ENCODE measurements at regions not wholly inside any gene's neighbourhood (a gene's known extent, or its start where the extent isn't known, plus 50 kb on each side); places are given as distances from the start of the nearest gene placed in this dataset.

DNA sequence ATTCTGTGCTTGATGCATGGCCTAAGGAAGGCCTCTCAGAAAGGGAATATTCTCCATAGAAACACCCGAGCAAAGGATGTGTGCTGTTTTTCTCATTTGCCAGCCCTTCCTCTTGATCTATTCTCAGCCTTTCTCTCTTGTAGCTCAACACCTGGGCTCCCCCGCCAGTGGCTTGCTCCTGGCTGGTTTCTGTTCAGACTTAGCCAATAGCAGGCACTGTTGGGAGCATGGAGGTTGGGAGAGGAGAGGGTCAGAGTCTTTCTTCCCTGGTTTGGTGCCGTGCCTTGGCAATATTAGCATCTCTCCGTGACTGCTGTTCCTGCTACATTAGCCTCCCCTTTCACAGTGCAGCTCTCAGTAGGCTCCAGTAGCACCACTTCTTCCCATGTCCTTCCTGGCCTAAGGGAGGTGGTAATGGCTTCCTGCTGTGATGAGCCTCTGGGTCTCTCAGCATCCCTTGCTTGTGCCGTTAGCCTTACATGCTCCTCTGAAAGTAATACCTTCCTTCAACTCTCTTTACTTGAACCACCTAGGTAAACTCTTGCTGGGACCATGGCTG lies 269.7 kb upstream of the GAS1 start:
- Histone ChIP-seq H3K9me3 (no peaks in the 10 kb centered on the region), H3K27me3 (replicated peaks; ENCODE audit: insufficient read depth) (no peaks in the 10 kb centered on the region), H3K36me3 (no peaks in the 10 kb centered on the region), H3K4me1 (ENCODE audit: control insufficient read depth in 1 of 2, low read depth in 2 of 2) (peaks cover 0 to 2% of the 10 kb centered on the region in 2 donors), H3K27ac (no peak overlapping the region), H3K4me3 (no peak overlapping the region)
- ATAC-seq (ENCODE audit: insufficient number of reproducible peaks, low FRiP score, low read depth), result no peak
- DNase-seq (ENCODE audit: low spot score), result no peak
- TF ChIP-seq, protein P1, sequence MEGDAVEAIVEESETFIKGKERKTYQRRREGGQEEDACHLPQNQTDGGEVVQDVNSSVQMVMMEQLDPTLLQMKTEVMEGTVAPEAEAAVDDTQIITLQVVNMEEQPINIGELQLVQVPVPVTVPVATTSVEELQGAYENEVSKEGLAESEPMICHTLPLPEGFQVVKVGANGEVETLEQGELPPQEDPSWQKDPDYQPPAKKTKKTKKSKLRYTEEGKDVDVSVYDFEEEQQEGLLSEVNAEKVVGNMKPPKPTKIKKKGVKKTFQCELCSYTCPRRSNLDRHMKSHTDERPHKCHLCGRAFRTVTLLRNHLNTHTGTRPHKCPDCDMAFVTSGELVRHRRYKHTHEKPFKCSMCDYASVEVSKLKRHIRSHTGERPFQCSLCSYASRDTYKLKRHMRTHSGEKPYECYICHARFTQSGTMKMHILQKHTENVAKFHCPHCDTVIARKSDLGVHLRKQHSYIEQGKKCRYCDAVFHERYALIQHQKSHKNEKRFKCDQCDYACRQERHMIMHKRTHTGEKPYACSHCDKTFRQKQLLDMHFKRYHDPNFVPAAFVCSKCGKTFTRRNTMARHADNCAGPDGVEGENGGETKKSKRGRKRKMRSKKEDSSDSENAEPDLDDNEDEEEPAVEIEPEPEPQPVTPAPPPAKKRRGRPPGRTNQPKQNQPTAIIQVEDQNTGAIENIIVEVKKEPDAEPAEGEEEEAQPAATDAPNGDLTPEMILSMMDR (IDR thresholded peaks at IDR 0.05), result no peak

DNA sequence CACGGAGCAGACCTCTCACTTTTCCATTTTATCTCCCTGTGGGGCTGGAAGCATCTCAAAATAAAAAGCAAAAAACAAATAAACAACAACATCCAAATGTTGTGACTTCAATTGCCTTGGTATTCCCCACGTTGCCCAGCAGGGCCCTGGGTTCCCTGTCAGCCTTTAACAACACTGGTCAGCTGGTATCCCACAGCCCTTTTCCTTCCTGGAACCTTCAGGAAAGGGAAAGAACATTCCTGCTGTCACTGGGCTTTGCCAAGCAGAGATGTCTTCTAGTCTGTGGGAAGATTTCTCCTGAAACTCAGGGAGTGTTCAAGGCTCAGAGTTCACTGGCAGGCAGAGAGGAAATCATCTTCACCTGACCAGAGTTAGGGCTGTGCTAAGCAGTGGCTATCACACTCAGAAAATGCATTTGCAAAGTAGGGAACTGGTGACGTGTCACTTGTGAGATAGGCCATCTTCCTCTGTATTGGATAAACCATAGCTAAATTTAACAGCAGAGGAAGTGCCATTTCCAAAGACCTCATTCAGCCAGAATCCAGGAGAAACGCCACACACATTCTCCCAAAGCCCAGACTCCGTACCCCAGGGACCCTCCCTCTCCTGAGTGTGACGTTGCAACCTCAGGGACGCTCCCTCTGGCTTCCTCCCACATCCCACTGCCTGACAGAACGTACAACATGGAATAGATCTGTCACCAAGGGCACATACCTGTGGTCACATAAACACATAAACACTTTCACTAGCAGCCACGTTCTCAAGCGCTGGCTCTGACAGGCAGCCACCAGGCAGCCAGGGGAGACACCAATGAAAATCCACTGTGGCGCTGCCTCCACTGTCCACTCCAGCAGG lies 274.0 kb upstream of the DAPK1 start:
- Histone ChIP-seq H3K36me3 (no peaks in the 10 kb centered on the region), H3K4me3 (no peak overlapping the region), H3K9me3 (no peaks in the 10 kb centered on the region), H3K27me3 (replicated peaks; ENCODE audit: insufficient read depth) (no peaks in the 10 kb centered on the region), H3K27ac (no peak overlapping the region), H3K4me1 (ENCODE audit: control insufficient read depth in 1 of 2, low read depth in 2 of 2) (peaks cover 7 to 20% of the 10 kb centered on the region in 2 donors)
- ATAC-seq (ENCODE audit: insufficient number of reproducible peaks, low FRiP score, low read depth) (no peak), DNase-seq (ENCODE audit: low spot score) (no peak)
- TF ChIP-seq, protein P1 (IDR thresholded peaks at IDR 0.05), result no peak

GRCh38 chr9:87226896-87227295 lies 270.8 kb upstream of the DAPK1 start:
- Histone ChIP-seq H3K4me1 (ENCODE audit: control insufficient read depth in 1 of 2, low read depth in 2 of 2) (peaks cover 7 to 27% of the 10 kb centered on the region in 2 donors), H3K9me3 (no peaks in the 10 kb centered on the region)
- TF ChIP-seq, protein P1 (IDR thresholded peaks at IDR 0.05), result no peak

DNA sequence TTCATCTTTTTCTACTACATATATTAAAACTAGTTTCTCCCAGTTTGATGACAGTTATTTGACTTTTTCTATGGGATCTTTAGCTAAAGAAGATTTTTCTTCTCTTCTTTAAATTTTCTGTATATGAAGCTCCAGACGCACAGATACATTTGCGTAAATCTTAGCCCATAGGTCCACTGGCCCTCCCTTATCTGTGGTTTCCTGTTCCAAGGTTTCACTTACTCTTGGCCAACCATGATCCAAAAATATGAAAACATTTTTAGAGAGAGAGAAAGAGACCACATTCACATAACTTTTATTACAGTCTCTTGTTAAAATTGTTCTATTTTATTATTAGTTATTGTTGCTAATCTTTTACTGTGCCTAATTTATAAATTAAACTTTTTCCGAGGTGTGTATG lies 270.2 kb upstream of the DAPK1 start:
- H3K4me3 ChIP-seq, result no peak overlapping the region
- no peak overlapping the region for H3K27ac ChIP-seq
- H3K4me1 ChIP-seq (ENCODE audit: control insufficient read depth in 1 of 2, low read depth in 2 of 2), result peaks cover 7 to 27% of the 10 kb centered on the region in 2 donors
- H3K27me3 ChIP-seq (replicated peaks; ENCODE audit: insufficient read depth), result no peaks in the 10 kb centered on the region
- TF ChIP-seq, protein P1 (IDR thresholded peaks at IDR 0.05), result no peak
- DNase-seq (ENCODE audit: low spot score) (no peak), ATAC-seq (ENCODE audit: insufficient number of reproducible peaks, low FRiP score, low read depth) (no peak)
- H3K9me3 ChIP-seq, result no peaks in the 10 kb centered on the region
- H3K36me3 ChIP-seq, result no peaks in the 10 kb centered on the region

More at GRCh38 chr9:87226896-87227295, 270.8 kb upstream of the DAPK1 start:
- H3K27me3 ChIP-seq (replicated peaks; ENCODE audit: insufficient read depth), result no peaks in the 10 kb centered on the region
- no peaks in the 10 kb centered on the region for H3K36me3 ChIP-seq
- ATAC-seq (ENCODE audit: insufficient number of reproducible peaks, low FRiP score, low read depth) (no peak), DNase-seq (ENCODE audit: low spot score) (no peak)
- no peak overlapping the region for H3K27ac ChIP-seq
- H3K4me3 ChIP-seq, result no peak overlapping the region

DNA sequence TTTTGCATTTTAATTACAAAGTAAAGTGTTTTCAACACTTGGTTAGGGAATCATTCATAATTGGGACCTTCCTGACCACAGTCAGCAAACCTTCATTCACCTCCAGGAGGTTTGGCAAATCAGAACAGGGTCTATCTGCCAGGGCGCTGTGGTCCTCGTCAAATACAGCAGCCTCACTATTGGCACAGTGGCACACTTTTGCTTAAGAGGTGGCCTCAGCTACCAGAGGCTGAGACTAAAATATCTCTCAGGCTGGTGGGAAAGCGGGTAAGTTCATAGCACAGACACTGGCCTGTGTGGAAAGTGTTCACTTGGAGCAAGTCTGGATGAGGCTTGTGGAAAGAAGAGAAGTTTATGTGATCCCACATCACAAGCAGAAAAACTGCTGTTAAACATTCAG lies 268.6 kb upstream of the DAPK1 start:
- Histone ChIP-seq H3K9me3 (no peaks in the 10 kb centered on the region), H3K36me3 (no peaks in the 10 kb centered on the region), H3K27ac (no peak overlapping the region), H3K4me3 (no peak overlapping the region), H3K27me3 (replicated peaks; ENCODE audit: insufficient read depth) (no peaks in the 10 kb centered on the region), H3K4me1 (ENCODE audit: control insufficient read depth in 1 of 2, low read depth in 2 of 2) (peaks cover 7 to 16% of the 10 kb centered on the region in 2 donors)
- DNase-seq (ENCODE audit: low spot score) (no peak), ATAC-seq (ENCODE audit: insufficient number of reproducible peaks, low FRiP score, low read depth) (no peak)
- TF ChIP-seq, protein P1 (IDR thresholded peaks at IDR 0.05), result no peak
